Breast epithelium (tissue), 4 donors: ENCODE measurements at regions not wholly inside any gene's neighbourhood (a gene's known extent, or its start where the extent isn't known, plus 50 kb on each side); places are given as distances from the start of the nearest gene placed in this dataset.
"Not testable (repeated sequence)": the region's sequence is repeated elsewhere in the genome, so short reads cannot be mapped to it uniquely, and the experiment has no call there.

Experiments used
- DNase-seq, 2 donors: peaks; one replicate each; pipeline ENCODE4 v3.0.0-alpha.2; 2019; ENCODE audit warnings: low spot score in 2 of 2
- H3K27ac ChIP-seq, 2 donors: fragments of 200-600 bp; sonication (generic) in 1 of 2; one replicate each; pipeline ENCODE4 v1.5.1; 2016 to 2019; ENCODE audit warnings: mild to moderate bottlenecking in 1 of 2
- H3K27me3 ChIP-seq, 2 donors: fragments of 200-600 bp; sonication (generic) in 1 of 2; one replicate each; pipeline versions ENCODE4 v1.5.1 to v1.6.0; 2017 to 2019; ENCODE audit warnings: control low read depth in 1 of 2, mild to moderate bottlenecking in 1 of 2
- H3K36me3 ChIP-seq: fragments of 200-600 bp; one replicate; pipeline ENCODE4 v1.5.1; 2019
- H3K4me1 ChIP-seq, 2 donors: fragments of 200-600 bp; sonication (generic); one replicate each; pipeline ENCODE4 v1.5.1; 2016 to 2019; ENCODE audit warnings: control low read depth in 1 of 2
- H3K4me3 ChIP-seq, 3 donors: fragments of 200-600 bp; sonication (generic); 1 replicate in 2 of 3; 2 replicates in 1 of 3; pipeline ENCODE4 v1.5.1; 2016 to 2019; ENCODE audit warnings: mild to moderate bottlenecking in 3 of 3, moderate library complexity in 2 of 3
- H3K9me3 ChIP-seq, 2 donors: fragments of 200-600 bp; sonication (generic) in 1 of 2; one replicate each; pipeline ENCODE4 v1.5.1; 2016 to 2019; ENCODE audit warnings: control low read depth in 1 of 2
- CTCF ChIP-seq, 3 donors: fragments of 450-650 bp; IDR thresholded peaks; one replicate each; pipeline ENCODE4 v1.5.1; 2016 to 2017; ENCODE audit warnings: antibody characterized with exemption in 3 of 3, mild to moderate bottlenecking in 3 of 3, moderate library complexity in 3 of 3
- POLR2A ChIP-seq: fragments of 450-650 bp; IDR thresholded peaks from one replicate; pipeline ENCODE4 v1.6.1; 2016; ENCODE audit warnings: antibody characterized with exemption, mild to moderate bottlenecking, moderate library complexity
- POLR2AphosphoS5 ChIP-seq, 3 donors: sonication (generic); formaldehyde crosslinking; IDR thresholded peaks; one replicate each; pipeline ENCODE4 v1.6.1; 2017; ENCODE audit warnings: antibody characterized with exemption in 3 of 3
- intact Hi-C: fragments of 100-400 bp; cut with DNase I; formaldehyde crosslinking; loops from one replicate; pipeline ENCODE4 v1.15.1; 2023; ENCODE audit warnings: low total_unique reads

- Histone ChIP-seq H3K4me1 (no peaks in the 10 kb centered on the region), H3K27me3 (no peaks in the 10 kb centered on the region), H3K9me3 (peaks cover 15 to 26% of the 10 kb centered on the region in 2 donors), H3K36me3 (no peaks in the 10 kb centered on the region), H3K4me3 (no peak overlapping the region), H3K27ac (no peak overlapping the region)
- TF ChIP-seq CTCF (IDR thresholded peaks at IDR 0.05) (no peak), POLR2AphosphoS5 (IDR thresholded peaks at IDR 0.05) (no peak), POLR2A (no peak)
- DNase-seq: no peak
- intact Hi-C loops: no loop called here
These were observed 95.1 kb downstream of the RPAP3 start for GRCh38 chr12:47610686-47611252.

DNA sequence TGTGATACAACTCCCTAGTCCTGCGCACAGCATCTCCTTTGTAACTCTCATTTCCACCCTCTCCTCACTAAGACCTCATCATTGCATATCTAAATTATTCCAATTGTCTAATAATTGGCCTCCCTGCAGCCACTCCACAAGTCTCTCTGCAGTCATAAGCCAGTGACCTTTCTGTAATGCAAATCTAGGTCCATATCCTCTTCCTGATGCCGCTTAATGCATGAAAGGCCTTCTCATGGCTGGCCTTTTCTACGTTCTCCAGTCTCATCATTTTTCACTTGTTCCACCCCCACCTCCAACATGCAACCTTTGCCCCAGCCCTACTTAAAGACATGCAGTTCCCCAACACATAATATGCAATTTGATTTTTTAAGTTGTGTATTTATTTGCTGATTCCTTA is 96.0 kb downstream of the RPAP3 start:
- no peak for TF ChIP-seq CTCF (IDR thresholded peaks at IDR 0.05)
- no peak for TF ChIP-seq POLR2A
- TF ChIP-seq POLR2AphosphoS5 (IDR thresholded peaks at IDR 0.05): no peak
- DNase-seq: no peak
- intact Hi-C loops: no loop called here
- no peak overlapping the region for H3K27ac ChIP-seq
- H3K27me3 ChIP-seq: no peaks in the 10 kb centered on the region
- H3K9me3 ChIP-seq: peaks cover 15 to 33% of the 10 kb centered on the region in 2 donors
- no peak overlapping the region for H3K4me3 ChIP-seq
- H3K4me1 ChIP-seq: no peaks in the 10 kb centered on the region
- no peaks in the 10 kb centered on the region for H3K36me3 ChIP-seq

- H3K36me3 ChIP-seq, H3K27me3 ChIP-seq, DNase-seq, H3K4me1 ChIP-seq, H3K4me3 ChIP-seq, H3K27ac ChIP-seq, intact Hi-C loops: not testable (repeated sequence)
- peaks cover 15 to 28% of the 10 kb centered on the region in 2 donors for H3K9me3 ChIP-seq
These were observed 97.2 kb downstream of the RPAP3 start for GRCh38 chr12:47608671-47609070.

- no peak for DNase-seq
- Histone ChIP-seq H3K27me3 (no peaks in the 10 kb centered on the region), H3K4me1 (no peaks in the 10 kb centered on the region), H3K4me3 (no peak overlapping the region), H3K36me3 (no peaks in the 10 kb centered on the region), H3K27ac (no peak overlapping the region), H3K9me3 (peaks cover 9 to 16% of the 10 kb centered on the region in 2 donors)
- intact Hi-C loops: no loop called here
- no peak for TF ChIP-seq POLR2A
- no peak for TF ChIP-seq CTCF (IDR thresholded peaks at IDR 0.05)
- TF ChIP-seq POLR2AphosphoS5 (IDR thresholded peaks at IDR 0.05): no peak
These were observed 101.5 kb downstream of the RPAP3 start for GRCh38 chr12:47604221-47604873.

DNA sequence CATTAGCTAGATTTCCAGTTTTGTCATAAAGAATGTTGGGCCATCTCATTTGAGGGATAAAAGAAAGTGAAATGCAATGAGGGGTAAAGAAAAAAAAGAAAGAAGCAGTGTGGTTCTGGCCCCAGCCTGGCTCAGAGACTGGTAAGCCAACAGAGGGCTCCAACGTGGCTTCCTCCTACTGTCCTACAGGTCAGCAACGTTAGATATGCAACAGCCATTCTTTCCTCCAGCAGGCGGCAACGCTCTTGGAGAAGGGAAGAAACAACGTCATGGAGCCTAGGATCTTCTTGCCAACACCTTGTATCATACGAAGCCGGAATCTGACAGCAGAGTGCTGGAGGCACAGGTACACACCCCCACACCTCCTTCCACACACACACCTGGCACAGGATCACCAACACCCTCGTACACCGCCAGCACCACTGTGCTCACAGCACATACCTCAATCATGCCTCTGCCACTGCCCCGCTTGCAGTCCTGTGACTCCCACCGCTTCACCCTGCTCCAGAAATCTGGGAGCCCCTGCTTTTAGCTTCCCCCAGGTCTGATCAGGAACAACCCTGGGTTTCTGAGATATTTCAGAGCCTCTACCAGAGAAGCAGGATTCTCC is 102.8 kb downstream of the RPAP3 start:
- no peaks in the 10 kb centered on the region for H3K27me3 ChIP-seq
- no peaks in the 10 kb centered on the region for H3K4me1 ChIP-seq
- H3K4me3 ChIP-seq: no peak overlapping the region
- TF ChIP-seq POLR2AphosphoS5 (IDR thresholded peaks at IDR 0.05) (no peak), POLR2A (no peak), CTCF (IDR thresholded peaks at IDR 0.05) (no peak)
- H3K9me3 ChIP-seq: peaks cover 9 to 16% of the 10 kb centered on the region in 2 donors
- intact Hi-C loops: no loop called here
- peak in 1 of 2 donors; percentile 27 for DNase-seq
- no peaks in the 10 kb centered on the region for H3K36me3 ChIP-seq
- no peak overlapping the region for H3K27ac ChIP-seq
